Skeletal muscle tissue (tissue), 3 donors: ENCODE measurements at regions not wholly inside any gene's neighbourhood (a gene's known extent, or its start where the extent isn't known, plus 50 kb on each side); places are given as distances from the start of the nearest gene placed in this dataset.

Experiments used
- H3K27ac ChIP-seq: one replicate; pipeline ENCODE4 v1.7.0; 2013; ENCODE audit warnings: mild to moderate bottlenecking, low read depth, low read length, inconsistent platforms
- H3K27me3 ChIP-seq, 3 donors: one replicate each; pipeline ENCODE4 v1.7.0; 2013; ENCODE audit warnings: low read length in 3 of 3; ENCODE audit not compliant: control insufficient read depth in 3 of 3, insufficient read depth in 3 of 3
- H3K36me3 ChIP-seq, 3 donors: one replicate each; pipeline ENCODE4 v1.7.0; 2013; ENCODE audit warnings: low read length in 3 of 3; ENCODE audit not compliant: control insufficient read depth in 3 of 3, insufficient read depth in 3 of 3
- H3K4me1 ChIP-seq, 3 donors: one replicate each; pipeline ENCODE4 v1.7.0; 2013; ENCODE audit warnings: low read length in 3 of 3, mild to moderate bottlenecking in 3 of 3; ENCODE audit not compliant: control insufficient read depth in 3 of 3, insufficient read depth in 3 of 3
- H3K4me3 ChIP-seq, 3 donors: one replicate each; pipeline ENCODE4 v1.7.0; 2013; ENCODE audit warnings: low read length in 3 of 3
- H3K9ac ChIP-seq, 3 donors: one replicate each; pipeline ENCODE4 v1.7.0; 2013; ENCODE audit warnings: low read length in 3 of 3, mild to moderate bottlenecking in 3 of 3, moderate library complexity in 2 of 3, low read depth in 1 of 3
- H3K9me3 ChIP-seq, 3 donors: one replicate each; pipeline ENCODE4 v1.7.0; 2013; ENCODE audit warnings: low read length in 3 of 3; ENCODE audit not compliant: control insufficient read depth in 3 of 3
- donor health status: Osteomylitis.

GRCh38 chr17:14405189-14405588 is 104.3 kb downstream of the HS3ST3B1 start:
- Histone ChIP-seq H3K27ac (no peak overlapping the region), H3K36me3 (no peaks in the 10 kb centered on the region), H3K4me3 (no peak overlapping the region), H3K27me3 (no peaks in the 10 kb centered on the region), H3K9ac (no peak overlapping the region), H3K4me1 (no peaks in the 10 kb centered on the region), H3K9me3 (no peaks in the 10 kb centered on the region)
